H1 (cell line): ENCODE measurements at regions not wholly inside any gene's neighbourhood (a gene's known extent, or its start where the extent isn't known, plus 50 kb on each side); places are given as distances from the start of the nearest gene placed in this dataset.

Source experiments
- CTCF ChIA-PET: fragments of 300-600 bp; sonication (Branson Sonifier 250); formaldehyde crosslinking; loops from one replicate; lab custom pipeline; 2021; ENCODE audit not compliant: partially characterized antibody; lab: Charles Lee
- POLR2A ChIA-PET: fragments of 300-600 bp; sonication (Branson Sonifier 250); formaldehyde crosslinking; loops from one replicate; lab custom pipeline; 2021; ENCODE audit warnings: inconsistent platforms; ENCODE audit not compliant: partially characterized antibody; lab: Charles Lee
- DNase-seq, 2 experiments: peaks; one replicate each; pipeline versions ENCODE4 v3.0.0 to v3.0.0-alpha.2; 2010 to 2022; ENCODE audit warnings: low spot score in 2 of 2, low read depth in 1 of 2, mixed read lengths in 1 of 2
- FAIRE-seq: peaks from 2 replicates; lab custom pipeline; 2011; peaks lifted over from hg19 to GRCh38; lab: Jason Lieb, UNC
- H2AFZ ChIP-seq: 2 replicates; pipeline ENCODE4 v1.8.1; 2012; ENCODE audit warnings: low read length, inconsistent platforms
- H2AK5ac ChIP-seq: 2 replicates; pipeline ENCODE4 v1.6.1; 2013; ENCODE audit warnings: low read depth, low read length
- H2BK120ac ChIP-seq: replicated peaks from 2 replicates; pipeline ENCODE3; 2013; ENCODE audit warnings: low read depth, low read length, inconsistent platforms
- H2BK12ac ChIP-seq: 2 replicates; pipeline ENCODE4 v1.6.1; 2013; ENCODE audit warnings: low read depth, low read length
- H2BK15ac ChIP-seq: 2 replicates; pipeline ENCODE4 v1.6.1; 2013; ENCODE audit warnings: low read length
- H2BK20ac ChIP-seq: 2 replicates; pipeline ENCODE4 v1.6.1; 2013; ENCODE audit warnings: low read length
- H2BK5ac ChIP-seq: 2 replicates; pipeline ENCODE4 v1.6.1; 2013; ENCODE audit warnings: low read depth, low read length
- H3K14ac ChIP-seq: 2 replicates; pipeline ENCODE4 v1.6.1; 2013; ENCODE audit warnings: inconsistent platforms; ENCODE audit not compliant: insufficient read length
- H3K18ac ChIP-seq: 2 replicates; pipeline ENCODE4 v1.6.1; 2013; ENCODE audit warnings: low read length; ENCODE audit errors: extremely low read depth
- H3K23ac ChIP-seq: 2 replicates; pipeline ENCODE4 v1.6.1; 2013; ENCODE audit warnings: inconsistent platforms; ENCODE audit not compliant: insufficient read length
- H3K23me2 ChIP-seq: 2 replicates; pipeline ENCODE4 v1.6.1; 2013; ENCODE audit warnings: low read depth, low read length
- H3K27ac ChIP-seq: 2 replicates; pipeline ENCODE4 v1.6.1; 2011; ENCODE audit warnings: low read depth, low read length, inconsistent platforms
- H3K27me3 ChIP-seq, 4 experiments: replicated peaks in 1 of 4; 1 replicate in 1 of 4; 2 replicates in 3 of 4; pipeline versions ENCODE4 v1.6.1 to v1.8.1; 2011 to 2013; ENCODE audit warnings: low read length in 3 of 4, mild to moderate bottlenecking in 3 of 4, inconsistent platforms in 2 of 4, mixed read lengths in 2 of 4, moderate library complexity in 1 of 4; ENCODE audit not compliant: control insufficient read depth in 3 of 4, insufficient read depth in 3 of 4; ENCODE audit errors: extremely low read depth in 1 of 4
- H3K36me3 ChIP-seq, 4 experiments: 2 replicates each; pipeline versions ENCODE4 v1.6.1 to v1.8.1; 2011 to 2013; ENCODE audit warnings: mild to moderate bottlenecking in 4 of 4, low read length in 3 of 4, moderate library complexity in 2 of 4, control low read depth in 1 of 4, inconsistent platforms in 1 of 4; ENCODE audit not compliant: insufficient read depth in 4 of 4, control insufficient read depth in 2 of 4
- H3K4ac ChIP-seq: replicated peaks from 2 replicates; pipeline ENCODE3; 2013; ENCODE audit warnings: low read length, low read depth, mixed read lengths, inconsistent platforms; ENCODE audit not compliant: insufficient read length
- H3K4me1 ChIP-seq, 4 experiments: replicated peaks in 1 of 4; 1 replicate in 1 of 4; 2 replicates in 3 of 4; pipeline versions ENCODE4 v1.6.1 to v1.8.1; 2011 to 2013; ENCODE audit warnings: low read length in 3 of 4, inconsistent platforms in 2 of 4, mixed read lengths in 1 of 4; ENCODE audit not compliant: insufficient read depth in 4 of 4, control insufficient read depth in 3 of 4
- H3K4me2 ChIP-seq, 2 experiments: 2 replicates each; pipeline versions ENCODE4 v1.6.1 to v1.8.1; 2011 to 2013; ENCODE audit warnings: low read depth in 2 of 2, low read length in 2 of 2, control low read depth in 1 of 2, inconsistent platforms in 1 of 2, mild to moderate bottlenecking in 1 of 2; ENCODE audit not compliant: insufficient read depth in 1 of 2
- H3K4me3 ChIP-seq, 4 experiments: fragments of 200-600, 300-600 bp in 1 of 4; sonication (generic), shearing (Covaris generic), sonication (Bioruptor Twin) in 1 of 4; 2 replicates each; pipeline versions ENCODE4 v1.5.1 to v1.8.1; 2011 to 2016; ENCODE audit warnings: low read length in 4 of 4, low read depth in 3 of 4, control low read depth in 2 of 4, inconsistent platforms in 2 of 4, mild to moderate bottlenecking in 2 of 4, mixed read lengths in 1 of 4, moderate library complexity in 1 of 4; ENCODE audit not compliant: insufficient read depth in 2 of 4; ENCODE audit errors: extremely low read depth in 1 of 4
- H3K56ac ChIP-seq: replicated peaks from 2 replicates; pipeline ENCODE3; 2013; ENCODE audit warnings: low read depth, mild to moderate bottlenecking, mixed read lengths, low read length, inconsistent platforms; ENCODE audit not compliant: insufficient read length
- H3K79me1 ChIP-seq: 2 replicates; pipeline ENCODE4 v1.6.1; 2013; ENCODE audit warnings: low read depth, low read length, control low read depth
- H3K79me2 ChIP-seq, 2 experiments: 2 replicates each; pipeline versions ENCODE4 v1.6.1 to v1.8.1; 2012 to 2013; ENCODE audit warnings: low read length in 2 of 2, mild to moderate bottlenecking in 2 of 2, inconsistent platforms in 1 of 2; ENCODE audit not compliant: insufficient read depth in 2 of 2, control insufficient read depth in 1 of 2
- H3K9ac ChIP-seq, 4 experiments: replicated peaks in 1 of 4; 1 replicate in 1 of 4; 2 replicates in 3 of 4; pipeline versions ENCODE4 v1.6.1 to v1.8.1; 2011 to 2013; ENCODE audit warnings: low read depth in 3 of 4, low read length in 3 of 4, control low read depth in 2 of 4, mild to moderate bottlenecking in 2 of 4, moderate library complexity in 2 of 4, inconsistent platforms in 1 of 4; ENCODE audit errors: extremely low read depth in 1 of 4
- H3K9me3 ChIP-seq, 2 experiments: 2 replicates each; pipeline versions ENCODE4 v1.6.1 to v1.8.1; 2012 to 2013; ENCODE audit warnings: mild to moderate bottlenecking in 2 of 2, moderate library complexity in 2 of 2, control low read depth in 1 of 2, inconsistent platforms in 1 of 2, low read depth in 1 of 2, low read length in 1 of 2, mixed read lengths in 1 of 2; ENCODE audit not compliant: insufficient read depth in 2 of 2
- H4K20me1 ChIP-seq, 2 experiments: replicated peaks in 1 of 2; 2 replicates each; pipeline versions ENCODE3 to v1.8.1; 2011 to 2013; ENCODE audit warnings: inconsistent platforms in 2 of 2, low read length in 2 of 2, mild to moderate bottlenecking in 1 of 2; ENCODE audit not compliant: insufficient read depth in 2 of 2, control insufficient read depth in 1 of 2
- H4K5ac ChIP-seq: 2 replicates; pipeline ENCODE4 v1.6.1; 2013; ENCODE audit warnings: low read length, low read depth, mixed read lengths, inconsistent platforms; ENCODE audit not compliant: insufficient read length
- H4K8ac ChIP-seq: 2 replicates; pipeline ENCODE4 v1.8.0; 2013; ENCODE audit warnings: mild to moderate bottlenecking, moderate library complexity, low read length, inconsistent platforms; ENCODE audit not compliant: insufficient read depth; ENCODE audit errors: extremely low read depth
- H4K91ac ChIP-seq: replicated peaks from 2 replicates; pipeline ENCODE3; 2013; ENCODE audit warnings: low read length, mixed read lengths, inconsistent platforms; ENCODE audit not compliant: insufficient read length
- BCL11A ChIP-seq, 2 experiments: IDR thresholded peaks; one replicate each; pipeline ENCODE4 v1.6.1; 2011; ENCODE audit warnings: low read depth in 2 of 2, low read length in 2 of 2, mild to moderate bottlenecking in 2 of 2
- CBX5 ChIP-seq: fragments of 300-800, 300-1000 bp; sonication (generic); IDR thresholded peaks from 2 replicates; pipeline ENCODE4 v1.7.1; 2016; ENCODE audit warnings: antibody characterized with exemption, low read length, low read depth
- FOSL1 ChIP-seq: IDR thresholded peaks from 2 replicates; pipeline ENCODE4 v1.6.1; 2011; ENCODE audit warnings: mild to moderate bottlenecking, low read depth, low read length, moderate library complexity; ENCODE audit not compliant: insufficient read depth
- GTF2F1 ChIP-seq: IDR thresholded peaks from 2 replicates; pipeline ENCODE4 v1.6.1; 2012; ENCODE audit warnings: low read depth, low read length, improper control_type of control experiment, borderline replicate concordance
- POU5F1 ChIP-seq: IDR thresholded peaks from 2 replicates; pipeline ENCODE4 v1.6.1; 2011; ENCODE audit warnings: low read depth, mild to moderate bottlenecking, low read length, moderate library complexity
- RBBP5 ChIP-seq: IDR thresholded peaks from 2 replicates; pipeline ENCODE4 v1.7.1; 2012; ENCODE audit warnings: low read depth, mild to moderate bottlenecking, inconsistent platforms, low read length, moderate library complexity, borderline replicate concordance
- SAP30 ChIP-seq: fragments of 300-600 bp; sonication (generic); IDR thresholded peaks from 2 replicates; pipeline ENCODE4 v1.7.1; 2012; ENCODE audit warnings: low read length, moderate library complexity, mild to moderate bottlenecking, inconsistent platforms; ENCODE audit not compliant: insufficient read depth, insufficient replicate concordance
- SIX5 ChIP-seq: IDR thresholded peaks from 2 replicates; pipeline ENCODE4 v1.6.1; 2011; ENCODE audit warnings: mild to moderate bottlenecking, low read depth, low read length
- SP1 ChIP-seq: IDR thresholded peaks from 2 replicates; pipeline ENCODE4 v1.6.1; 2011; ENCODE audit warnings: low read depth, low read length
- SP2 ChIP-seq: IDR thresholded peaks from 2 replicates; pipeline ENCODE4 v1.6.1; 2012; ENCODE audit warnings: mild to moderate bottlenecking, low read length, inconsistent platforms
- TAF7 ChIP-seq: optimal IDR thresholded peaks from 2 replicates; pipeline ENCODE3; 2011; ENCODE audit warnings: low read depth, mild to moderate bottlenecking, inconsistent platforms, low read length, moderate library complexity, borderline replicate concordance
- WGBS, 2 experiments: shearing (Covaris generic) in 1 of 2; methylation state at CpG; one replicate each; pipeline versions ENCODE4 v1.1.6 to v1.1.7; 2013 to 2015; ENCODE audit warnings: low lambda C conversion rate in 2 of 2, mixed read lengths in 2 of 2, inconsistent platforms in 1 of 2, low coverage in 1 of 2, missing lambda C conversion rate in 1 of 2; ENCODE audit not compliant: insufficient replicate concordance in 2 of 2, insufficient coverage in 1 of 2, insufficient read length in 1 of 2; ENCODE audit errors: extremely low coverage in 1 of 2, missing lambda C conversion rate in 1 of 2; 5-methylcytosine and 5-hydroxymethylcytosine counted together
- TF ChIP-seq, protein P1 (sequence below), 3 experiments: IDR thresholded peaks; 1 replicate in 2 of 3; 2 replicates in 1 of 3; pipeline versions ENCODE4 v1.5.1 to v1.6.1; 2011; ENCODE audit warnings: low read length in 3 of 3, mild to moderate bottlenecking in 3 of 3, inconsistent platforms in 2 of 3, low read depth in 1 of 3, moderate library complexity in 1 of 3; ENCODE audit not compliant: insufficient read depth in 1 of 3; ENCODE audit errors: control extremely low read depth in 1 of 3

DNA sequence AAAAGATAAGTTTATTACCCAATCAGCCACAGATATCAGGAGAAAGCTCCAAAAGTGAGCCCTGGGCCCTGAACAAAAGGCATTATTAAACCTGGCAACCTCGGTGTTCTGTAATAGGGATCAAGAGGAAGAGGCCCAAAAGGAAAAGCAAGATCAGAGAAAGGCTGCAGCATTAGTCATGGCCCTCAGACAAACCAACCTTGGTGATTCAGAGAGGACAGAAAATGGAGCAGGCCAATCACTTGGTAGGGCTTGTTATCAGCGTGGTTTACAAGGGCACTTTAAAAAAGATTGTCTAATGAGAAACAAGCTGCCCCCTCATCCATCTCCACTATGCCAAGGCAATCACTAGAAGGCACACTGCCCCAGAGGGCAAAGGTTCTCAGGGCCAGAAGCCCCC is 75.7 kb downstream of the AGTR2 start:
- no peaks in the 10 kb centered on the region for H3K23me2 ChIP-seq
- no peak overlapping the region for H2BK120ac ChIP-seq
- H3K9me3 ChIP-seq: peaks cover 0 to 6% of the 10 kb centered on the region in 2 experiments; a peak in 1 of 4 replicates
- H3K56ac ChIP-seq: no peak overlapping the region
- no peaks in the 10 kb centered on the region for H3K27me3 ChIP-seq
- DNase-seq (no peak), FAIRE-seq (no peak)
- no peak overlapping the region for H4K8ac ChIP-seq
- POLR2A ChIA-PET: no interaction called here
- no peaks in the 10 kb centered on the region for H4K20me1 ChIP-seq
- H4K5ac ChIP-seq: no peak overlapping the region
- H3K4me2 ChIP-seq: no peak overlapping the region
- no peak overlapping the region for H3K18ac ChIP-seq
- CTCF ChIA-PET: no interaction called here
- no peak overlapping the region for H3K23ac ChIP-seq
- H2BK15ac ChIP-seq: no peak overlapping the region
- H3K9ac ChIP-seq: no peak overlapping the region
- H3K4me3 ChIP-seq: no peak overlapping the region
- WGBS, 2 experiments: 85% methylated on average over 2 of the region's 2 CpGs; no CpG with 5 or more reads in 1 of the 2 experiments
- H2AFZ ChIP-seq: no peak overlapping the region
- no peaks in the 10 kb centered on the region for H3K36me3 ChIP-seq
- H2BK20ac ChIP-seq: no peak overlapping the region
- H3K4ac ChIP-seq: no peak overlapping the region
- no peak overlapping the region for H2BK12ac ChIP-seq
- no peak overlapping the region for H2BK5ac ChIP-seq
- no peak overlapping the region for H3K14ac ChIP-seq
- H4K91ac ChIP-seq: no peak overlapping the region
- H2AK5ac ChIP-seq: no peak overlapping the region
- no peak overlapping the region for H3K27ac ChIP-seq
- no peaks in the 10 kb centered on the region for H3K4me1 ChIP-seq
- H3K79me2 ChIP-seq: no peaks in the 10 kb centered on the region
- H3K79me1 ChIP-seq: no peaks in the 10 kb centered on the region
- TF ChIP-seq GTF2F1: no peak
- TF ChIP-seq, protein P1, sequence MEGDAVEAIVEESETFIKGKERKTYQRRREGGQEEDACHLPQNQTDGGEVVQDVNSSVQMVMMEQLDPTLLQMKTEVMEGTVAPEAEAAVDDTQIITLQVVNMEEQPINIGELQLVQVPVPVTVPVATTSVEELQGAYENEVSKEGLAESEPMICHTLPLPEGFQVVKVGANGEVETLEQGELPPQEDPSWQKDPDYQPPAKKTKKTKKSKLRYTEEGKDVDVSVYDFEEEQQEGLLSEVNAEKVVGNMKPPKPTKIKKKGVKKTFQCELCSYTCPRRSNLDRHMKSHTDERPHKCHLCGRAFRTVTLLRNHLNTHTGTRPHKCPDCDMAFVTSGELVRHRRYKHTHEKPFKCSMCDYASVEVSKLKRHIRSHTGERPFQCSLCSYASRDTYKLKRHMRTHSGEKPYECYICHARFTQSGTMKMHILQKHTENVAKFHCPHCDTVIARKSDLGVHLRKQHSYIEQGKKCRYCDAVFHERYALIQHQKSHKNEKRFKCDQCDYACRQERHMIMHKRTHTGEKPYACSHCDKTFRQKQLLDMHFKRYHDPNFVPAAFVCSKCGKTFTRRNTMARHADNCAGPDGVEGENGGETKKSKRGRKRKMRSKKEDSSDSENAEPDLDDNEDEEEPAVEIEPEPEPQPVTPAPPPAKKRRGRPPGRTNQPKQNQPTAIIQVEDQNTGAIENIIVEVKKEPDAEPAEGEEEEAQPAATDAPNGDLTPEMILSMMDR (IDR thresholded peaks at IDR 0.05; ENCODE audit: control extremely low read depth in 1 of 3, insufficient read depth in 1 of 3, low read depth in 1 of 3, low read length in 3 of 3): no peak
- TF ChIP-seq SP1: no peak
- TF ChIP-seq RBBP5: no peak
- TF ChIP-seq FOSL1: no peak
- TF ChIP-seq CBX5: no peak
- no peak for TF ChIP-seq TAF7
- TF ChIP-seq BCL11A (IDR thresholded peaks at IDR 0.05; ENCODE audit: low read depth in 2 of 2, low read length in 2 of 2): no peak
- TF ChIP-seq SIX5: no peak
- no peak for TF ChIP-seq POU5F1
- TF ChIP-seq SAP30: no peak
- TF ChIP-seq SP2: no peak
